ENCODE measurements at regions not wholly inside any gene's neighbourhood (a gene's known extent, or its start where the extent isn't known, plus 50 kb on each side); places are given as distances from the start of the nearest gene placed in this dataset.
"Not testable (repeated sequence)": the region's sequence is repeated elsewhere in the genome, so short reads cannot be mapped to it uniquely, and the experiment has no call there.

DNA sequence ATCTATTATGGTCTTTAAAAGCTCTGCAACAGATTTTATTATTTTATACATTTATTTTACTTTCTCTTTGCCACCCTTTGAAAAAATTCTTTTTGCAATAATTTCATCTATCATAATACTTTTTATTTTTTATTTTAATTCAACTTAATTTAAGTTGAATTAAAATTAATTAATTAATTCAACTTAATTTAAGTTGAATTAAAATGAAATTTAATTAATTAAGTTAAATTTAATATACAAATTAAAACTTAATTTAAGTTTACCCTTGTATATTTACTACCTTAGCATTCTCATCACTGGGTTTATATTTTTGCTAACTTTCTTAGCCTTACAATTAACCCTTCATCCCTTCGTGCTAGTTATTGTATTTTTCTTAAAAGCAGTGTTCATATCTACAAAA lies 301.4 kb downstream of the SLITRK5 start:
- Histone ChIP-seq H3K9me3 (ENCODE audit: control insufficient read depth, insufficient read depth, low read length) (no peaks in the 10 kb centered on the region), H3K36me3 (ENCODE audit: insufficient read depth, low read length) (no peaks in the 10 kb centered on the region), H3K9ac (ENCODE audit: low read depth, low read length) (no peak overlapping the region), H3K4me1 (ENCODE audit: insufficient read depth, low read length) (no peaks in the 10 kb centered on the region)

- Histone ChIP-seq H3K9ac (ENCODE audit: low read depth, low read length) (no peak overlapping the region), H3K36me3 (ENCODE audit: insufficient read depth, low read length) (no peaks in the 10 kb centered on the region), H3K4me1 (ENCODE audit: insufficient read depth, low read length) (no peaks in the 10 kb centered on the region), H3K9me3 (ENCODE audit: control insufficient read depth, insufficient read depth, low read length) (no peaks in the 10 kb centered on the region; the same call in 1 of the 2 replicates)
These were observed 303.9 kb downstream of the SLITRK5 start for GRCh38 chr13:87975035-87975434.

- not testable (repeated sequence) for H3K4me1 ChIP-seq (ENCODE audit: insufficient read depth, low read length); H3K9me3 ChIP-seq (ENCODE audit: control insufficient read depth, insufficient read depth, low read length); H3K36me3 ChIP-seq (ENCODE audit: insufficient read depth, low read length); H3K9ac ChIP-seq (ENCODE audit: low read depth, low read length)
These were observed 305.5 kb downstream of the SLITRK5 start for GRCh38 chr13:87976650-87977049.

DNA sequence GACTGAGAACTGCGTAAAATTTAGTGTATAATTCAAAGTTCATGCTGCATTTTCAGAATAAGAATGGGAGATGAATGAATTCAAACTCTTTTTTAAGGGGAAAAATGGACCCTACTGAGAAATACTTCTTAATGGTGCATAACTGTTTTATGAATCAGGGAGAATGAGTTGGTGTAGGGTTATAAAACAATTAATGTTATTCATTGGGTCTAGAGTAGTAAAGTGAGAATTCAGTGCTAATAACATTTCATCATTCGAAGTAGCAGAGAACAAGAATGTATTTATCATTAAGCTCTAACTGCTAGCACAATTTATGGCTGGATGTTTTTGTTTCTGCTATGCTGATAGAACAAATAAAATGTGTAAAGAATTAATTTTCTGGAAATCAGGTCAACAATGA lies 310.2 kb downstream of the SLITRK5 start:
- no peaks in the 10 kb centered on the region for H3K4me1 ChIP-seq (ENCODE audit: insufficient read depth, low read length)
- no peak overlapping the region for H3K9ac ChIP-seq (ENCODE audit: low read depth, low read length)
- H3K36me3 ChIP-seq (ENCODE audit: insufficient read depth, low read length), result no peaks in the 10 kb centered on the region
- peaks cover 4% of the 10 kb centered on the region for H3K9me3 ChIP-seq (ENCODE audit: control insufficient read depth, insufficient read depth, low read length)

GRCh38 chr13:87982400-87982799 lies 311.2 kb downstream of the SLITRK5 start:
- peaks cover 10% of the 10 kb centered on the region for H3K9me3 ChIP-seq (ENCODE audit: control insufficient read depth, insufficient read depth, low read length)
- no peaks in the 10 kb centered on the region for H3K4me1 ChIP-seq (ENCODE audit: insufficient read depth, low read length)
- no peaks in the 10 kb centered on the region for H3K36me3 ChIP-seq (ENCODE audit: insufficient read depth, low read length)

GRCh38 chr13:87986639-87987250 lies 315.6 kb downstream of the SLITRK5 start:
- peaks cover 13% of the 10 kb centered on the region for H3K9me3 ChIP-seq (ENCODE audit: control insufficient read depth, insufficient read depth, low read length)
- no peaks in the 10 kb centered on the region for H3K4me1 ChIP-seq (ENCODE audit: insufficient read depth, low read length)
- no peak overlapping the region for H3K9ac ChIP-seq (ENCODE audit: low read depth, low read length)

More at GRCh38 chr13:87982400-87982799, 311.2 kb downstream of the SLITRK5 start:
- no peak overlapping the region for H3K9ac ChIP-seq (ENCODE audit: low read depth, low read length)

GRCh38 chr13:87998081-87998480 lies 326.9 kb downstream of the SLITRK5 start:
- H3K9ac ChIP-seq (ENCODE audit: low read depth, low read length), result no peak overlapping the region
- peaks cover 5% of the 10 kb centered on the region; the same call in 1 of the 2 replicates for H3K9me3 ChIP-seq (ENCODE audit: control insufficient read depth, insufficient read depth, low read length)
- no peaks in the 10 kb centered on the region for H3K4me1 ChIP-seq (ENCODE audit: insufficient read depth, low read length)
- no peaks in the 10 kb centered on the region for H3K36me3 ChIP-seq (ENCODE audit: insufficient read depth, low read length)

More at GRCh38 chr13:87986639-87987250, 315.6 kb downstream of the SLITRK5 start:
- H3K36me3 ChIP-seq (ENCODE audit: insufficient read depth, low read length), result no peaks in the 10 kb centered on the region

DNA sequence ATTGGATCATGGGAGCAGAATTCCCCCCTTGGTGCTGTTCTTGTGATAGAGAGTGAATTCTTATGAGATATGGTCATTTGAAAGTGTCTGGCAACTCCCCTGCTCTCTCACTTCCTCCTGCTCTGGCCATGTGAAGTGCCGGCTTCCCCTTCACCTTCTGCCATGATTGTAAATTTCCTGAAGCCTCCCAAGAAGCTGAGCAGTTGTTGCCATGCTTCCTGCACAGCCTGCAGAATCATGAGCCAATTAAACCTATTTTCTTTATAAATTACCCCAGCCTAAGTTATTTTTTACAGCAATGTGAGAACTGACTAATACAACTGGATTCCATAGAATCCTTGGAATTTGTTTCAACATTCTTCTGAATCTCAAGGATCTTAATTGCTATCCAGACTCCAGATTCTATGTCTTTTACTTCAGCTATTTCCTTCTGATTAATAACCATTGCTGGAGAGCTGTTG lies 328.1 kb downstream of the SLITRK5 start:
- H3K36me3 ChIP-seq (ENCODE audit: insufficient read depth, low read length), result no peaks in the 10 kb centered on the region
- no peak overlapping the region for H3K9ac ChIP-seq (ENCODE audit: low read depth, low read length)
- H3K9me3 ChIP-seq (ENCODE audit: control insufficient read depth, insufficient read depth, low read length), result peaks cover 5% of the 10 kb centered on the region; the same call in 1 of the 2 replicates
- H3K4me1 ChIP-seq (ENCODE audit: insufficient read depth, low read length), result no peaks in the 10 kb centered on the region

DNA sequence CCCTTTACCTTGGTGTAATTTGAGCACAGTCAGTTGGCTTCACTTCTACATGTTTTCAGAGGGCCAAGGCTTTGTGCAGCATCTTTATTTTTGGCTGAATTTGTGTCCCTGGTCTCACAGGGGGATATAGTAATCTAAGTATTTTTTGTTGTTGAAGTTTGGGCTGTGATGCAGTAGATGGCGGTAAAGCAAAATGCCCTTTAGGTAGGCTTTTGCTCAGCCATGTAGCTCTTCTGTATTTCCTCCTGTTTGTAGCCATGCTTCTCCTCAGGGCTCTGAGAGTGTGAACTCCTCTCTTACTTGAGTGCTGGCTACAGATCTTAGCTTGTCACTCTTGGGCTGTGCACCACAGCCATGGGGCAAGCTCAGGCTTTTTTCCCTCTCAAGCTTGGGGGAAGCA lies 328.6 kb downstream of the SLITRK5 start:
- Histone ChIP-seq H3K9ac (ENCODE audit: low read depth, low read length) (no peak overlapping the region), H3K4me1 (ENCODE audit: insufficient read depth, low read length) (no peaks in the 10 kb centered on the region), H3K9me3 (ENCODE audit: control insufficient read depth, insufficient read depth, low read length) (peaks cover 5% of the 10 kb centered on the region; the same call in 1 of the 2 replicates), H3K36me3 (ENCODE audit: insufficient read depth, low read length) (no peaks in the 10 kb centered on the region)

DNA sequence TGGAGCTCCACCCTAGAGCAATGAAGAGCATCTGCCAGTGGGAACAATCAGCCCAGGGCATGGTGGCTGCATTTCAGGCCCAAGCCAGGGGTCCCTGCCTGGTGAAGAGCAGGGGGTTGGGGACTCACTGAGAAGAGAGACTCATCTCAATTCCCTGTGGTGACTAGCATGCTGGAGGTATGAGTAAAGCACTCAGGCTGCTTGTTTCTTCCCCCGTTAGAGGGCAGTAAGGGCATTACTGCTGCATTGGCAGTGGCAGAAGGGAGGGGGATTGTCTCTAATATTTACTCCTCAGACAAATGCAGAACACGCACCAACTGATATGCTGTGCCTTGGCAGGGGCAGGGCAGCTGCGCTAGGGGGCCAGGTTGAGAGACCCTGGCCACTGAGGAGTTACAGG lies 329.1 kb downstream of the SLITRK5 start:
- Histone ChIP-seq H3K36me3 (ENCODE audit: insufficient read depth, low read length) (no peaks in the 10 kb centered on the region), H3K4me1 (ENCODE audit: insufficient read depth, low read length) (no peaks in the 10 kb centered on the region), H3K9ac (ENCODE audit: low read depth, low read length) (no peak overlapping the region), H3K9me3 (ENCODE audit: control insufficient read depth, insufficient read depth, low read length) (peaks cover 5% of the 10 kb centered on the region; the same call in 1 of the 2 replicates)

DNA sequence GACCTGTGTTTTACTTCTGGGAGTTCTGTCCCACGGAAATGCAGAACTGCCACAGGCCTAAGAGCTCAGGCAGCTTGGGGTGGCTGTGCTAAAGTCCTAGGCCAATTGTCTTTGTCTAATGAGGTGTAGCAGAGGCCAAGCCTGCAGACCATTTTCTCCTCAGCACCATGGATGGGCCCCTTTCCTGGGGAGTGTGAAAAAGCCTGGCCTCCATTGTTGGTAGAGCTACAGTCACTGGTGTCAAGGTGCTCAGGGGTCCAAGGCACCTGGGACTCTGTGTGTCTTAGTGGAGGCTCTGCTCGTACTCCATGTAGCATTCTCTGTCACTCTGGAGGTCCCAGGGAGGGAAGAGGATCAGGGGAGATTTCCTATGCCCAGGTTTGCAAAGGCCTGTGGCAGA lies 329.6 kb downstream of the SLITRK5 start:
- no peaks in the 10 kb centered on the region for H3K36me3 ChIP-seq (ENCODE audit: insufficient read depth, low read length)
- no peaks in the 10 kb centered on the region for H3K4me1 ChIP-seq (ENCODE audit: insufficient read depth, low read length)
- H3K9me3 ChIP-seq (ENCODE audit: control insufficient read depth, insufficient read depth, low read length), result peaks cover 5% of the 10 kb centered on the region; the same call in 1 of the 2 replicates
- no peak overlapping the region for H3K9ac ChIP-seq (ENCODE audit: low read depth, low read length)

DNA sequence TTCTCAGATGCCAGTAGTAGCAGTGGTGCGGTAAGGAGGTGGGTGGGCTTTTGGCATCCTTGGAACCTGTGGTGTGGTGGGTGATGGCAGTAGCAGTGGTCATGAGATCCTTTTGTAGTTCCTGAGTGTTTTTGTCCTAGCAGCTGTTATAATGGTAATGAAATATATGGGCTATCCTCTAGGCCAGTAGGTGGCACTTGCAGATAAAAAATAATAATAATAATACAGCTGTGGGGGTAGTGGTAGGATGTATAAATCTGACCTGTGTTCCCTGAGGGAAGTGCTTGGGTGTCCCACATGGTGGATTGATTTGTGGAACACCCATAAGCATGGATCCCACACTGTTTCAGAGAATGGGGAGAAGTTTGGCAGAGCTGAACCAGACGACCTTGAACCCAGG lies 334.0 kb downstream of the SLITRK5 start:
- no peaks in the 10 kb centered on the region for H3K9me3 ChIP-seq (ENCODE audit: control insufficient read depth, insufficient read depth, low read length)
- H3K36me3 ChIP-seq (ENCODE audit: insufficient read depth, low read length), result no peaks in the 10 kb centered on the region
- H3K9ac ChIP-seq (ENCODE audit: low read depth, low read length), result no peak overlapping the region
- H3K4me1 ChIP-seq (ENCODE audit: insufficient read depth, low read length), result no peaks in the 10 kb centered on the region

DNA sequence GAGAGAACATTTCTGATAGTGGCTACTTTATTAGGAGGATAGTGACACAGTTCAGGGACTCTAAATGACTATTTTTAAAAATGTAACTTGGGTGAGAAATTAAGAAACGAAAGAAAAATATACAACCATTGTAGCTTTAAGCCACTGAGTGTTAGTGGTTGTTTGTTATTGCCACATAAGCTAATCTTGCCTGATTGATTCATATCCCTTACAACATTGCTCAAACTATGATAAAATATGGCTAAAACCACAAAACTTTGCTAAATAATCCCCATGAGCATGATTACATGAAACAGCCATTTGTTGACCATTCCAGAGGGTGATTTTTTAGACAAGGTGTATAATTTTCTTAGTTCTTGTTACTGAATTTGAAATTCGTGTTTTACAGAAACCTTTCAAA lies 343.4 kb downstream of the SLITRK5 start:
- H3K9me3 ChIP-seq (ENCODE audit: control insufficient read depth, insufficient read depth, low read length), result no peaks in the 10 kb centered on the region
- H3K36me3 ChIP-seq (ENCODE audit: insufficient read depth, low read length), result no peaks in the 10 kb centered on the region
- H3K9ac ChIP-seq (ENCODE audit: low read depth, low read length), result no peak overlapping the region
- no peaks in the 10 kb centered on the region for H3K4me1 ChIP-seq (ENCODE audit: insufficient read depth, low read length)

- Histone ChIP-seq H3K36me3 (ENCODE audit: insufficient read depth, low read length) (no peaks in the 10 kb centered on the region), H3K4me1 (ENCODE audit: insufficient read depth, low read length) (no peaks in the 10 kb centered on the region), H3K9ac (ENCODE audit: low read depth, low read length) (no peak overlapping the region), H3K9me3 (ENCODE audit: control insufficient read depth, insufficient read depth, low read length) (no peaks in the 10 kb centered on the region)
These were observed 351.4 kb downstream of the SLITRK5 start for GRCh38 chr13:88022431-88023208.

GRCh38 chr13:88026241-88026640 lies 355.1 kb downstream of the SLITRK5 start:
- Histone ChIP-seq H3K9ac (ENCODE audit: low read depth, low read length) (no peak overlapping the region), H3K4me1 (ENCODE audit: insufficient read depth, low read length) (no peaks in the 10 kb centered on the region), H3K9me3 (ENCODE audit: control insufficient read depth, insufficient read depth, low read length) (no peaks in the 10 kb centered on the region), H3K36me3 (ENCODE audit: insufficient read depth, low read length) (no peaks in the 10 kb centered on the region)

All from ES-I3 (cell line).